ENCODE measurements at regions not wholly inside any gene's neighbourhood (a gene's known extent, or its start where the extent isn't known, plus 50 kb on each side); places are given as distances from the start of the nearest gene placed in this dataset.

DNA sequence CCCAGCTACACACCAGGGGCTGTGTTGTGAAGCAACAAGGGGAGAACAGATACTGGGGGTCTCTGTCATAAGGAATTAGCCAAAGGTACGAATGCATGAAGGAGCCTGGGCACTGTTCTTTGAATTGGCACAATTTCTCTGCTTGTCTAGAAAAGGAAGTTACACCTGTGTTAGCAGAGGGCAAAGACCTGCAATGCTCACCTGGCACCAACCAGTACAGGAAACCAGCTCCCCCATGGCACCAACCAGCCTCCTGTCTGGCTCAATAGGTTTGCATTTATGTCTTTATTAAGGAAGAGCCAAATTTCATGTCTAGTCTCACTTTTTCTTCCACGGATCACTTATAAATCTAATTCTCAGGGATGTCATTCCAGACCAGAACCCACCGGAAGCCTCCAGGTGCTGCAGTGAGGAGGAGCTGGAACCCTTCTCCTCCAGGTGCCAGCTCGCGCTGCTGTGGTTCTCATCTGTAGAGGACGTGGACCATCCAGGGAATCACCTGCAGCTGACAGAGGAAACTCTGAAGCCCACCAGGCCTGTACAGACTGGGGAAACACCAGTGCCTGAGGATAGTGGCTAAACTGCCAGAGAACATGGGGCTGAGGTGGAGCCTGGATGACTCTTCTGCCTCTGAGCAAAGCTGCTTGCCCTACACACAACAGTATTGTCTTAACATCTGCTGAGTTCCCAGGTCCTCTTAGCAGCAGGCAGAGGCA is 113.4 kb upstream of the TRIM2 start:
- TF ChIP-seq, protein P1, sequence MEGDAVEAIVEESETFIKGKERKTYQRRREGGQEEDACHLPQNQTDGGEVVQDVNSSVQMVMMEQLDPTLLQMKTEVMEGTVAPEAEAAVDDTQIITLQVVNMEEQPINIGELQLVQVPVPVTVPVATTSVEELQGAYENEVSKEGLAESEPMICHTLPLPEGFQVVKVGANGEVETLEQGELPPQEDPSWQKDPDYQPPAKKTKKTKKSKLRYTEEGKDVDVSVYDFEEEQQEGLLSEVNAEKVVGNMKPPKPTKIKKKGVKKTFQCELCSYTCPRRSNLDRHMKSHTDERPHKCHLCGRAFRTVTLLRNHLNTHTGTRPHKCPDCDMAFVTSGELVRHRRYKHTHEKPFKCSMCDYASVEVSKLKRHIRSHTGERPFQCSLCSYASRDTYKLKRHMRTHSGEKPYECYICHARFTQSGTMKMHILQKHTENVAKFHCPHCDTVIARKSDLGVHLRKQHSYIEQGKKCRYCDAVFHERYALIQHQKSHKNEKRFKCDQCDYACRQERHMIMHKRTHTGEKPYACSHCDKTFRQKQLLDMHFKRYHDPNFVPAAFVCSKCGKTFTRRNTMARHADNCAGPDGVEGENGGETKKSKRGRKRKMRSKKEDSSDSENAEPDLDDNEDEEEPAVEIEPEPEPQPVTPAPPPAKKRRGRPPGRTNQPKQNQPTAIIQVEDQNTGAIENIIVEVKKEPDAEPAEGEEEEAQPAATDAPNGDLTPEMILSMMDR (conservative IDR thresholded peaks at IDR 0.05; ENCODE audit: low read length), result no peak
- DNase-seq (ENCODE audit: low read depth), result no peak
- no peak overlapping the region for H3K4me3 ChIP-seq (ENCODE audit: low read length)

DNA sequence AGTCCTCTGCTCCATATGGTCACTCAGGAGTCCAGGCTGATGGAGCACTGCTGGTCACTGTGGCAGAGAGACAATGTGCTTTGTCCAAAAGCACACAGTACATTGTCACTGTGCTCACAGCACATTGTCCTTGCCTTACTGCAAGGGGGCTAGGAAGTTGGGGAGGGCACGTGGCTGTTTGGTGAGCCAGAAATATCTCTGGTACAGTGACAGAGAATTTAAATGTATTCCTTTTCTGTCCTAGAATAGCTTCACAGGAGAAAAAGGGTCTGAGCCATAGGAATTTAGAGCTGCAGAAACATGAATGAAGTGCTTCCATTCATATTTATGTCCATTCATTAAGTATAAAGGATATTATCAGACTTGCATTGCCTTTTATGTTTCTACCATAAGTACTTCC is 110.8 kb upstream of the TRIM2 start:
- TF ChIP-seq, protein P1 (conservative IDR thresholded peaks at IDR 0.05; ENCODE audit: low read length), result no peak
- no peak overlapping the region for H3K4me3 ChIP-seq (ENCODE audit: low read length)
- no peak for DNase-seq (ENCODE audit: low read depth)

DNA sequence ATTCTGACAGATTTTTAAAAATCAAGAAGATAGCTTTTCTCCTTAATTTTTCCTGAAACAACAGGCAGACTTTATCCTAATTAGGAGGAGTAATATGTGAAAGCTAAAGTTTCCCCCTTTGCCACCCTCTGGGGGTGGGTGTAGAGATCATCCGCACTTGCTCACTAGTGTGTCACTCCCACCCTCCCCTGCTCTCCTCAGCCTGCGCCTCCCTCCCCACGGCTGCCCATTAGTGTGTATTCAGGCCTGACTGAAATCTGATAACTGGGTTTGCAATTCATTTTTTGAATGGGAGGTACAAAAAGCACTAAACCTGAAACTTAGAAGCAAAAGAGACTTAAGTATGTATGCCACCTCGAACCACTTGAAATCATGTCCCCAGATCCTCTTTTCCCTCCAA is 110.4 kb upstream of the TRIM2 start:
- DNase-seq (ENCODE audit: low read depth), result no peak
- TF ChIP-seq, protein P1 (conservative IDR thresholded peaks at IDR 0.05; ENCODE audit: low read length), result no peak
- H3K4me3 ChIP-seq (ENCODE audit: low read length), result no peak overlapping the region

DNA sequence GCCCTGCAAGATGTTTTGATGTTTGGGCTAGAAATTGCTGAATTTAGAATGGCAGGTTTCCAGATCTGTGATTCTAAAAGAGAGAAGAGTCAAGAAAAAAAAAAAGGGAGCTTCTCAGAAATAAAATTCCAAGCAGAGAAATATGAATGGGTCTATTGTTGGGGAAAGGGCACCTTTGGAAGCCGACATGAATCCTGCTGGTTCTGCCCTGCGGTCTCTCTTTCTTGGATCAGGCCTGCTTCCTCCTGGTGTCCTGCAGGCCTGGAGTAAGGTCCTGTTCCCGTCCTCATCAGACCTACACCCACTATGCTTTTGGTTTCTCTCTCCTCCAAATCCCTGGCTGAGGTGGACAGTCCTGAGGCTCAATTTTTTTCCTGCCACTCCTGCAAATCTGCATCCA is 109.8 kb upstream of the TRIM2 start:
- TF ChIP-seq, protein P1 (conservative IDR thresholded peaks at IDR 0.05; ENCODE audit: low read length), result no peak
- H3K4me3 ChIP-seq (ENCODE audit: low read length), result no peak overlapping the region
- DNase-seq (ENCODE audit: low read depth), result no peak

DNA sequence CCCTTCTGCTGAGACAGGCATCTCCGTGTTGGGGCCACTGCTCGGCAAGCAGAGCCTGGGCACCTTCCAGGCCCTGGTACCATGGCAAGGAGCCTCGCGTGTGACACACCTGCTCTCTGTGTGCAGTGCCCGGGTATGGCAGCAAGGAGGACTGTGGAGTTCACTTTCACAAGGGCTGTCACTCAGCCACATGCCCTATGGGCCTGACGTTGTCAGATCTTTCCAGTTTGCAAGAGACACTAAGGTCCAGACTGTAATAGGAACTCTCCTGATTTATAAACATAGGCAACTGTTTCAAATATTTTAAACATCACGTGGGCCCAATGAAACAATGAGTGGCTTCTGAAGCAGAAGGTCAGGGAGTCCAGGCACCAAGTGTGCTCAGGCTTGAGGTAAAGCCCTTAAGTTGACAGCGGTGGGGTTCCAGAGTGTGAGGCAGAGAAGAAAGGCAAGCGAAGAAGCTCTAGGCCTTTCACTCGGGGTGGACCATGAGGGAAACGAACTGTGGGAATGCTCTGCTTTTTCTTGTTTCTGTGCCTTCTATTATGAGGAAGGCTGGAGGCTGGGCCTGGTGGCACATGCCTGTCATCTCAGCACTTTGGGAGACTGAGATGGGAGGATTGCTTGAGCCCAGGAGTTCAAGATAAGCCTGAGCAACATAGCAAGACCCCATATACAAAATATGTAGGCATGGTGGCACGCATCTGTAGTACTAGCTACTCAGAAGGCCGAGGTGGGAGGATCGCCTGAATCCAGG is 108.6 kb upstream of the TRIM2 start:
- DNase-seq (ENCODE audit: low read depth), result no peak
- H3K4me3 ChIP-seq (ENCODE audit: low read length), result no peak overlapping the region
- TF ChIP-seq, protein P1 (conservative IDR thresholded peaks at IDR 0.05; ENCODE audit: low read length), result no peak

DNA sequence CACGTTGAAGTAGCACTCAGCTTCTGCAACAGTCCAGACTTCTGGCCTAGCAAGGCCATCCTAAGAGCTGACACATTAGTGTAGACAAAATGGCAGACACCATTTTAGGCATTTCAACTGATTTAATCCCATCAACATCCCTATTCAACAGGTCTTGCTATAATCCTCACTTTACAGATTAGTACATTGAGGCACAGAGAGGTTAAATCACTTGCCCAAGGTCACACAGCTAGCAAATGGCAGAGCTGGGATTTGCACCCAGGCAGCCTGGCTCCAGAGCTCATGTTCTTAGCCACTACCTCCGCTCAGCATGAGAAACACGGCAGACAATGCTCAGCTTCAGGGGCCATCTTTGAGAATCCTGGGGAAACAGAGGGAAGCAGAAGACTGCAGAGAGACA is 107.9 kb upstream of the TRIM2 start:
- DNase-seq (ENCODE audit: low read depth), result no peak
- TF ChIP-seq, protein P1 (conservative IDR thresholded peaks at IDR 0.05; ENCODE audit: low read length), result no peak
- no peak overlapping the region for H3K4me3 ChIP-seq (ENCODE audit: low read length)

DNA sequence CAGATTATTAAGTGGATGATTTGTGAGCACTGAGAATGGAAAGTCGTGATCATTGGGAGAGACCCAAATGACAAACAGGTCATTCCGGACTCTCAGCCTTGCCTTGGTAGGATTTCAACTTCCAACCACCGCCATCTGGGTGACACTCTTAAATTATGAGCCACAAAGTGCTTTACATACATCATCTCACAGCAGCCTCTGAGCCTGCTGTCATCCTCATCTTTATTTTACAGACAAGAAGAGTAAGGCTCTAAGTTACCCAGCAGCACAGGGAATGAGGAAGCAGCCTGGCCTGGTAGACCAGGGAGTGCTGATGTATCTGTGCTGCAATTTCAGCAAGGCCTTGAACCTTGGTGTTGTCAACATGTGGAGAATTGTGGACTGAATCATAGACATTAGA is 105.8 kb upstream of the TRIM2 start:
- DNase-seq (ENCODE audit: low read depth), result no peak
- TF ChIP-seq, protein P1 (conservative IDR thresholded peaks at IDR 0.05; ENCODE audit: low read length), result no peak
- no peak overlapping the region for H3K4me3 ChIP-seq (ENCODE audit: low read length)

Measured in AG10803 (cell line).